H1 (cell line): ENCODE measurements at regions not wholly inside any gene's neighbourhood (a gene's known extent, or its start where the extent isn't known, plus 50 kb on each side); places are given as distances from the start of the nearest gene placed in this dataset.

Experiments
- CREB1 ChIP-seq: IDR thresholded peaks from 2 replicates; pipeline ENCODE4 v1.6.1; 2012; ENCODE audit warnings: inconsistent platforms
- JUN ChIP-seq: IDR thresholded peaks from 2 replicates; pipeline ENCODE4 v1.6.1; 2011; ENCODE audit warnings: low read depth, mild to moderate bottlenecking, improper control_type of control experiment, low read length
- RAD21 ChIP-seq, 2 experiments: IDR thresholded peaks in 1 of 2; conservative IDR thresholded peaks in 1 of 2; 2 replicates each; pipeline ENCODE4 v1.6.1; 2011; ENCODE audit warnings: low read depth in 2 of 2, low read length in 2 of 2, improper control_type of control experiment in 1 of 2, inconsistent platforms in 1 of 2, mild to moderate bottlenecking in 1 of 2, moderate library complexity in 1 of 2
- RNF2 ChIP-seq: fragments of 200-900, 300-1000 bp; sonication (generic); IDR thresholded peaks from 2 replicates; pipeline ENCODE4 v1.7.1; 2016; ENCODE audit warnings: borderline replicate concordance, low read depth, mild to moderate bottlenecking, antibody characterized with exemption, low read length; ENCODE audit not compliant: poor library complexity, severe bottlenecking; ENCODE audit errors: missing control alignments
- SAP30 ChIP-seq: fragments of 300-600 bp; sonication (generic); IDR thresholded peaks from 2 replicates; pipeline ENCODE4 v1.7.1; 2012; ENCODE audit warnings: low read length, moderate library complexity, mild to moderate bottlenecking, inconsistent platforms; ENCODE audit not compliant: insufficient read depth, insufficient replicate concordance
- SIN3A ChIP-seq, 2 experiments: IDR thresholded peaks in 1 of 2; conservative IDR thresholded peaks in 1 of 2; 2 replicates each; pipeline ENCODE4 v1.6.1; 2011 to 2012; ENCODE audit warnings: low read length in 2 of 2, improper control_type of control experiment in 1 of 2, low read depth in 1 of 2, mild to moderate bottlenecking in 1 of 2
- SUZ12 ChIP-seq: fragments of 200-600 bp; sonication (generic); IDR thresholded peaks from 2 replicates; pipeline ENCODE4 v1.6.1; 2012; ENCODE audit warnings: mild to moderate bottlenecking, inconsistent platforms, low read length, moderate library complexity, mixed read lengths

- TF ChIP-seq RNF2: no peak
- TF ChIP-seq JUN: no peak
- TF ChIP-seq SAP30: no peak
- TF ChIP-seq SIN3A (conservative IDR thresholded peaks at IDR 0.05 in 1 of 2, IDR thresholded peaks at IDR 0.05 in 1 of 2; ENCODE audit: low read depth in 1 of 2, low read length in 2 of 2): no peak
- no peak for TF ChIP-seq RAD21 (IDR thresholded peaks at IDR 0.05 in 1 of 2, conservative IDR thresholded peaks at IDR 0.05 in 1 of 2; ENCODE audit: low read depth in 2 of 2, low read length in 2 of 2)
- TF ChIP-seq SUZ12: no peak
- no peak for TF ChIP-seq CREB1
Observed at GRCh38 chr14:82963756-82964155, 1430.1 kb upstream of the SEL1L start (continued).
